ENCODE measurements at regions not wholly inside any gene's neighbourhood (a gene's known extent, or its start where the extent isn't known, plus 50 kb on each side); places are given as distances from the start of the nearest gene placed in this dataset.
"Not testable (repeated sequence)": the region's sequence is repeated elsewhere in the genome, so short reads cannot be mapped to it uniquely, and the experiment has no call there.

GRCh38 chr11:29231991-29232390 is 784.8 kb downstream of the KCNA4 start:
- peak; percentile 37 for DNase-seq

- no peak for DNase-seq
Observed at GRCh38 chr11:29231586-29231985, 785.2 kb downstream of the KCNA4 start.

- no peak for DNase-seq
Observed at GRCh38 chr11:29227811-29228210, 789.0 kb downstream of the KCNA4 start.

- DNase-seq: no peak
Observed at GRCh38 chr11:29224739-29225384, 792.0 kb downstream of the KCNA4 start.

GRCh38 chr11:29219531-29219930 is 797.3 kb downstream of the KCNA4 start:
- DNase-seq: not testable (repeated sequence)

GRCh38 chr11:29217901-29218300 is 798.9 kb downstream of the KCNA4 start:
- DNase-seq: no peak

- no peak for DNase-seq
Observed at GRCh38 chr11:29214833-29215232, 802.0 kb downstream of the KCNA4 start.

- DNase-seq: no peak
Observed at GRCh38 chr11:29211202-29211601, 805.6 kb downstream of the KCNA4 start.

GRCh38 chr11:29210426-29210825 is 806.4 kb downstream of the KCNA4 start:
- no peak for DNase-seq

GRCh38 chr11:29208117-29208516 is 808.7 kb downstream of the KCNA4 start:
- no peak for DNase-seq

- no peak for DNase-seq
Observed at GRCh38 chr11:29200791-29201562, 815.9 kb downstream of the KCNA4 start.

GRCh38 chr11:29190313-29190712 is 826.5 kb downstream of the KCNA4 start:
- no peak for DNase-seq

GRCh38 chr11:29187215-29187614 is 829.6 kb downstream of the KCNA4 start:
- DNase-seq: no peak

GRCh38 chr11:29184939-29185890 is 831.6 kb downstream of the KCNA4 start:
- peak; percentile 95 for DNase-seq

GRCh38 chr11:29183301-29183700 is 833.5 kb downstream of the KCNA4 start:
- DNase-seq: no peak

GRCh38 chr11:29173660-29174062 is 843.2 kb downstream of the KCNA4 start:
- peak; percentile 96 for DNase-seq

- peak; percentile 62 for DNase-seq
Observed at GRCh38 chr11:29171360-29171950, 845.4 kb downstream of the KCNA4 start.

GRCh38 chr11:29166306-29166705 is 850.5 kb downstream of the KCNA4 start:
- no peak for DNase-seq

- no peak for DNase-seq
Observed at GRCh38 chr11:29163231-29163630, 853.6 kb downstream of the KCNA4 start.

- DNase-seq: no peak
Observed at GRCh38 chr11:29162491-29162890, 854.3 kb downstream of the KCNA4 start.

GRCh38 chr11:29161191-29161590 is 855.6 kb downstream of the KCNA4 start:
- DNase-seq: peak; percentile 43
